ENCODE measurements at regions not wholly inside any gene's neighbourhood (a gene's known extent, or its start where the extent isn't known, plus 50 kb on each side); places are given as distances from the start of the nearest gene placed in this dataset.

GRCh38 chr4:79831119-79831528, 241.9 kb downstream of the ANTXR2 start:
- Histone ChIP-seq H4K91ac (ENCODE audit: insufficient read depth, low read depth, low read length) (no peak overlapping the region), H2BK15ac (ENCODE audit: low read depth, low read length) (no peak overlapping the region), H2AK9ac (replicated peaks; ENCODE audit: low read depth, low read length, poor library complexity) (no peak overlapping the region), H2AK5ac (ENCODE audit: low read depth, low read length) (no peak overlapping the region), H3K9ac (ENCODE audit: low read depth, low read length) (no peak overlapping the region), H2BK120ac (ENCODE audit: low read depth, low read length) (no peak overlapping the region), H3K23ac (ENCODE audit: low read depth, low read length) (no peak overlapping the region), H3K4ac (ENCODE audit: low read depth, low read length) (no peak overlapping the region), H4K5ac (ENCODE audit: low read depth, low read length) (no peak overlapping the region), H3K4me1 (ENCODE audit: control insufficient read depth, insufficient read depth, low read length) (no peaks in the 10 kb centered on the region), H3K14ac (replicated peaks; ENCODE audit: low read depth, low read length) (no peak overlapping the region), H3K27me3 (ENCODE audit: control insufficient read depth, insufficient read depth, low read length) (no peaks in the 10 kb centered on the region), H2BK20ac (ENCODE audit: low read depth, low read length) (no peak overlapping the region), H2BK5ac (ENCODE audit: low read depth, low read length, poor library complexity, severe bottlenecking) (no peak overlapping the region), H4K20me1 (ENCODE audit: insufficient read depth, low read length) (no peaks in the 10 kb centered on the region), H3K27ac (ENCODE audit: insufficient read depth, low read length) (no peak overlapping the region), H3K18ac (ENCODE audit: low read depth, low read length) (no peak overlapping the region), H3K9me1 (ENCODE audit: insufficient read depth, low read length) (peaks cover 3% of the 10 kb centered on the region; the same call in 1 of the 2 replicates), H4K8ac (ENCODE audit: low read depth in 2 of 2, low read length in 2 of 2) (no peak overlapping the region), H3K36me3 (ENCODE audit: control insufficient read depth, insufficient read depth, low read length) (no peaks in the 10 kb centered on the region), H3K56ac (ENCODE audit: extremely low read depth, insufficient read depth, low read length) (no peak overlapping the region), H3K79me1 (ENCODE audit: low read depth in 1 of 2, low read length in 2 of 2) (no peaks in the 10 kb centered on the region), H2AFZ (replicated peaks; ENCODE audit: low read length, poor library complexity) (no peak overlapping the region), H3K4me2 (ENCODE audit: low read depth, low read length) (no peak overlapping the region), H3K9me3 (ENCODE audit: control insufficient read depth, insufficient read depth, low read length) (no peaks in the 10 kb centered on the region), H3K4me3 (ENCODE audit: insufficient read depth, low read depth, low read length) (no peak overlapping the region)
- POLR2A ChIA-PET (ENCODE audit: unreplicated experiment), result no interaction called here
- in situ Hi-C loops (cut with MboI; ENCODE audit: low sequenced_read_pairs) (no loop called here), dilution Hi-C loops (cut with HindIII; ENCODE audit: low sequenced_read_pairs, unreplicated experiment) (no loop called here), intact Hi-C loops (cut with micrococcal nuclease) (no loop called here)
- ATAC-seq (ENCODE audit: low read depth) (no peak), DNase-seq (no peak)
- CTCF ChIA-PET, result interaction anchor here (1.4 kb wide), 1 partner anchor 86 kb away, joined by 5 read pairs; no protein-coding TSS in a partner anchor
- no CpG with 5 or more reads among the region's 3 CpGs for WGBS, 2 experiments (ENCODE audit: extremely low coverage in 2 of 2, insufficient read length in 1 of 2)
- no TSS peak for BruUV-seq (replicated peaks)
- no peak for TF ChIP-seq MAZ (IDR thresholded peaks at IDR 0.05; ENCODE audit: borderline replicate concordance, low read depth, low read length)

Data from IMR-90 (cell line).